ENCODE measurements at regions not wholly inside any gene's neighbourhood (a gene's known extent, or its start where the extent isn't known, plus 50 kb on each side); places are given as distances from the start of the nearest gene placed in this dataset.
"Not testable (repeated sequence)": the region's sequence is repeated elsewhere in the genome, so short reads cannot be mapped to it uniquely, and the experiment has no call there.

DNA sequence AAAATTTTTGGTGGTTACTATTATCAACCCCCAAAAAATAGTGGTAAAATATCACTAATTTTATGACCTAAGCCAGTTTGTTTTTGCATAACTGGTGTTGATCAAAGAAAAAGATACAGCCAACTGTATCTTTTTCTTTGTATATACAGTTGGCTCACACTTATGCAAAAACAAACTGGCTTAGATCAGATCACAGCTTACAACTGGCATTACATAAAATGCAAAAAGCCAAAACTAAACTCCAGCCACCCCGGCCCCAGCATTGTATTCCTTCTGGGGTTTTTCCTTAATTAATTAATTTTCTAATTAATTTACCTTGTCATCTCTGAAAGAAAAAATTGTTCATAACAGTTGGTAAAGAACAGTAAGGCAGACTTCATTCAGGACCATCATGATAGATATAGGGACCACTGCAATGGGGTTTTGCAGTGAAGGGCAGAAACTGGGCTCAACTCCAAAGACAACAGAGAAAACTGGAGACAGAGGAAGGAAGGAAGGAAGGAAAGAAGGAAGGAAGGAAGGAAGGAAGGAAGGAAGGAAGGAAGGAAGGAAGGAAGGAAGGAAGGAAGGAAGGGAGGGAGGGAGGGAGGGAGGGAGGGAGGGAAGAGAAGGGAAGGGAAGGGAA lies 202.1 kb downstream of the HNRNPD start:
- DNase-seq, result no peak

GRCh38 chr4:82149750-82150149 lies 224.0 kb downstream of the HNRNPD start:
- no peak for DNase-seq

DNA sequence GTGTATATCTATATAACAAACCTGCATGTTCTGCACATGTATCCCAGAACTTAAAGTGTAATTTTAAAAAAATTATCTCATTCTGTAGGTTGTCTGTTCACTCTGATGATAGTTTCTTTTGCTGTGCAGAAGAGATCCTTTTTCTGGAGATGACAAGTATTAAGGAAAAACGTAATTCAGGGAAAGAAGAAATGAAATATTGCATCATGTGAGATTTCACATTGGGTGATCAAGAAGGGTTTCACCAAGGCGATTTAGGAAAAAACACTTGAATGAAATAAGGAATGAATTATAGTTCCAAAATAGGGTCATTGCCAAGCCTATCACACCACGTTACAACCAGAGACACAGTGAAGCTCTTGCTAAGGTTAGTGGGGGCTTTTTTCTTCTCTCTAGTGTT lies 227.9 kb downstream of the HNRNPD start:
- DNase-seq, result no peak

GRCh38 chr4:82140422-82140821 lies 233.4 kb downstream of the HNRNPD start:
- no peak for DNase-seq

- DNase-seq, result no peak
Measured at GRCh38 chr4:82139287-82139686, 234.5 kb downstream of the HNRNPD start.

DNA sequence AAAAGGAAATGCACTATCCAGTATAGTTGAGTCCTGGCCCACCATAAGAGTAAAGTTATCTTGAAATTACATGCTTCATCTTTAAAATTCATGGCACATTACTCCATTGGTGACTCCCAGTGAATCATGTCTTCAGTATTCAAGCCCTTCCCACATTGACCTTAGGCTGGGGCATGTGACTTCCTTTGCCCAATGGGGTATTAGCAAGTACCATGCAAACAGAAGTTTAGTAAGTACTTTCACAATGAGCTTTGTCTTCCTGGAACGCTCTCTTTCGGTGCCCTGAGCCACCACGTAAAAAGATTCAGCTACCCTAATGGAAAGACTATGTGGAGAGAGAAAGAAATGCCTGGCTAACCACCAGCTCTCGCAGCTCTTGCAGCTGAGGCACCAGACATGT lies 235.4 kb downstream of the HNRNPD start:
- DNase-seq, result no peak

DNA sequence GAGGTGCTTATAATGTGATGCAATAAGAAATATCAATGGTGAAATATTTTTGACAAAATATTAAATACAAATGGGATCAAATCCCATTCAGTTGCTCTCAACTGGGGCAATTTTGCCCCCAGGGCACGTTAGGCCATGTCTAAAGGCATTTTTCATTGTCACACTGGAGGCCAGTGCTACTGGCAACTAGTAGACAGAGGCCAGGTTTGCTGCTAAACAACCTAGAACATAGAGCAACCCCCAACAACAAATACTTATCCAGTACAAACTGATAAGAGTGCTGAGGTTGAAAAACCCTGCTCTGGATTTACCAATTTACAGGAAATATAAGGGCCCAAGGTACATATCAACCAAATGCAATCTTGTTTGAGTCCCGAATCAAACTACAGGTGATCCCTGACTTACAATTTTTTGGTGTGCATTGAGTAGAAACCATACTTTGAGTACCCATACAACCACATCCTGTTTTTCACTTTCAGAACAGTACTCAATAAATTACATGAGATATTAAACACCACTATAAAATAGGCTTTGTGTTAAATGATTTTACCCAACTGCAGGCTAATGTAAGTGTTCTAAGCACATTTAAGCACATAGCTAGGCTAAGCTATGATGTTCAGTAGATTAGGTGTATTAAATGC lies 237.5 kb downstream of the HNRNPD start:
- no peak for DNase-seq

- no peak for DNase-seq
Measured at GRCh38 chr4:82128355-82128754, 245.4 kb downstream of the HNRNPD start.

DNA sequence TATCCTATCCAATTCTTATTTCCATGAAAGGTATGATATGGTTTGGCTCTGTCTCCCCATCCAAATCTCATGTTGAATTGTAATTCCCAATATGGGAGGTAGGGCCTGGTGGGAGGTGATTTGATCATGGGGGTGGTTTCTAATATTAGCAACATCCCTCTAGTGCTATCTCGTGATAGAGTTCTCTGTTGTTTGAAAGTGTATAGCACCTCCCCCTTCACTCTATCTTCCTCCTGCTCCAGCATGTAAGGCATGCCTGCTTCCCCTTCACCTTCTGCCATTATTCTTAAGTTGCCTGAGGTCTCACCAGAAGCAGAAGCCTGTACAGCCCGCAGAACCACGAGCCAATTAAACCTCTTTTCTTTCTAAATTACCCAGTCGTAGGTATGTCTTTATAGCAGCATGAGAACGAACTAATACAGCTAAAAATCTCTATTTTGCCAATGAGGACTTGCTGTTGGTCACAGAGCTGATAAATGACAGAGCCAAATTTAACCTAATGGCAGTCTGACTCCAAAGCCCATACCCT lies 247.2 kb downstream of the HNRNPD start:
- no peak for DNase-seq

GRCh38 chr4:82125787-82126297 lies 247.9 kb downstream of the HNRNPD start:
- no peak for DNase-seq

DNA sequence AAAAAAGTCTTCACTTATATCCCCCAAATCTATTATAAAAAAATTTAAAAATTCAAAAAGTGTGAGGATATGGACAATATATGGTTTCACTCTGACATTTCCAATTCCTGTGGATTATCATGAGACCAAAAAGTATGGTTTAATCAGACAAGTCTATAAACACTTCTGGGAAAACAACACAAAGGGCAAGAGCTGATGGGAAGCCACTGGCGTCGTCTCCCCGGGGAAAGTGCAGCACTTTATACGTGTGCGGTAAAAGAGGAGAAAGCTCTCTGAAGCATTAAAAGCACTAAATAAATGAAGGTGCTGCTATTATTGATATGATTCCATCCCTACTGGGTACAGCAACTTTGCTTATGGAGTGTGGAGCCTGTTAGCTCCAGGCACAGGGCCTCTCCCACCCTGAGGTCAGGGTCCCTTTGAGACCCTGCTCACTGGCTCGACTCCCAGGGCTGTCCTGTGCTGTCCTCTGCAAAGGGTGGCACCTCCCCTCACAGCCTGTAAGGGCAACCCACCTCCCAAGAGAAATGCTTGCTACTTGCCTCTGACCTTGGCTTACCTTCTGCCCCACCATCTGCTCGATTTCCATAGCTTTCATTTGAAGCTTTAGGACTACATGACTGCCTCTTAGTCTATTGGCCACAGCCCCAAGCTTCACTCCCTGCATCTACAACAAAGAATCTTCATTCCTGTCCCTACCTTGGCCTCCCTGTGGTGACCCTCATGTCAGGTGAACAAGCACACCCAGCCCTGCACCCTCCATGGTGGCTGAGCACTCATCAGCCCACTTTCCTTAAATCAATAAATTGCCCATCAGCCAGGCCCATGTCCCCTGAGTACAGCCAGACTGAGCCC lies 248.6 kb downstream of the HNRNPD start:
- peak in 1 of 2 experiments; percentile 9 for DNase-seq

DNA sequence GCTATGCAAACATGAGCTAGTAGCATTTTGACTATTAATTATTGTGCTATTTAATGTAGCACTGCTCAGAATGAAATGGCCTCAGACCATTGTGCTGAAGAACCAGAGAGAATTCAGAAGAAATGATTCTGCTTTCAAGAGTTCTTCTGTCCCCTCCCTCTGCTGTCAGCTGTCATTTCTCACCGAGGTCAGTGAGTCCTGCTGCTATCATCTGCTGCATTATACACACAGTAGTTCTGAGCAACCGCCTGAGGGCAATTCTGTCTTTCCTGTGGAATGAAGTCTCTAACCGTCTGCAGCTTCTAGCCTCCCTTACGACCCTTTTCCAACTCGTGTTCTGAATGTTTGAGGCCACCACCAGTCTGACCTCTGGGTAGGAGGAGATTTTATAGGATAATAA lies 249.4 kb downstream of the HNRNPD start:
- DNase-seq, result no peak

- DNase-seq, result no peak
Measured at GRCh38 chr4:82123934-82124333, 249.9 kb downstream of the HNRNPD start.

GRCh38 chr4:82115183-82115582 lies 258.6 kb downstream of the HNRNPD start:
- not testable (repeated sequence) for DNase-seq

DNA sequence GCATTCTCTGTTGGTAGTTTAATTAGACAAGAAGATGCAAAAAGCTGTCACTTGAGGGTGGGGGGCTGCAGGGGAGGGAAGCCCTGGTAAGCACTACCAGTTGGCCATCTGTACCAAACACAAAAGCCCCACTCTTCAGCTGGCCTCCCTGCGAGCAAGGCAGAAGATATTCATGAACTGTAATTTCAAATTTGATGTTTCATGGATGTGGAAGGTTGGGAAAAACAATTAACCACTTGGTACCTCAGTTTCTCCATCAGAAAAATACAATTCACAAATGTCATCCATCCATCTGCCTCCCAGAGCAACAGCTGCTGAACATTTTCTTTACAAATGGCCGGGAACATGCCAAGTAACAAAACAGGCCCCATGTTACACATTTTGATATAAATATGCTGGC lies 265.3 kb downstream of the HNRNPD start:
- no peak for DNase-seq

DNA sequence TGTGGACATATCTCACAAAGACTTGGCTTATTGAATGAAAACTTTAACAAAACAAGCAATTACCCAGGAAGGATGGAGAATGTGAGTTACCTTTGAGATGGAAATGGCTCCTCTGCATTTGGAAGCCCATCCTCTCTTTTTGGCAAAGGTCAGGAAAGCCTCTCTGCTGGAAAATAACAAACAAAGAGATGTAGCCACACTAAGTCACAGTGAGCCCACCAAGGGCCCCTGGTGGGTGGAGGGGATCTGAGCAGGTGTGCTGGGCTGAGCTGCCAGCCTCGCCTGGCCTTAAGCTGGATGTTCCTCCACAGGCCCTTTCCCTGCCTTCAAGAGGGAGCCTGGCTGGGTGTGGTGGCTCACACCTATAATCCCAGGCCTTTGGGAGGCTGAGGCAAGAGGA lies 269.2 kb downstream of the HNRNPD start:
- DNase-seq, result no peak

- no peak for DNase-seq
Measured at GRCh38 chr4:82099928-82100579, 273.7 kb downstream of the HNRNPD start.

- no peak for DNase-seq
Measured at GRCh38 chr4:82097504-82097903, 276.3 kb downstream of the HNRNPD start.

DNA sequence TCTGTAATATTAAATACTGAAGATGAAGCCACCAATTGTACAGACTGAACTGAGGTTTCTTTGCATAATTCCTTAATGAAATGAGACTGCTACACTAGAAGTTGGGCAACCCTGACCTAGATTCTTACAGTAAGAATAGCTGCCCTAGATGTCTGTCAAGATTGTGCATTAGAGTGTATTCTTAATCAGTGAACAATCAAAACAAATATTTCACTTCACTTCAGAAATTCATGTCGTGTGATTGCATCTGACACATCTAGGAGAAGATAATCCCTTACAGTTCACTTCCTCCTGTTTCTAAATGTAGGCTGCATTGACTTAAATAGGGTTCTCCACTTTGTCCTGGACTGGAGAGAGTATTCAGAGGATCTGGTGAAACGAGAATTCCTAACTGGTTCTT lies 283.1 kb downstream of the HNRNPD start:
- DNase-seq, result no peak

DNA sequence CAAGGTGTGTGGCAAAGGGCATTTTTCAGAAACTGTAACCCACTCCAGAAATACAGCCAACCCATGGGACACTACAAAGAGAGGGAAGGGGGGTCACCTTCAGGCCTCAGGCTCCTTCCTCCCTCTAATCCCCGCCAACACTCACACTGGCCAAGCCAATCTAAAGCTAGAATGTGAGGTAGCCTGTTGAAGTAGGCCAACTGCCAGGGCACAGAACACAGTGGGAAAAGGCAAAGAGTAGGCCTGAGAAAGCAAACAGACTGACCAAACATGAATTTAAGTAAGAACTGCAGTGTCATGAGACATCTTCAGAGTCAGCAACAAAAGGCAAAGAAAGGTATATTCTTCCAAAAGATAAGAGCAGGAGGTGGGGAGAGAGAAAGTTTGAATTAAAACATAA lies 289.0 kb downstream of the HNRNPD start:
- no peak for DNase-seq

- DNase-seq, result not testable (repeated sequence)
Measured at GRCh38 chr4:82077471-82077995, 296.3 kb downstream of the HNRNPD start.

DNA sequence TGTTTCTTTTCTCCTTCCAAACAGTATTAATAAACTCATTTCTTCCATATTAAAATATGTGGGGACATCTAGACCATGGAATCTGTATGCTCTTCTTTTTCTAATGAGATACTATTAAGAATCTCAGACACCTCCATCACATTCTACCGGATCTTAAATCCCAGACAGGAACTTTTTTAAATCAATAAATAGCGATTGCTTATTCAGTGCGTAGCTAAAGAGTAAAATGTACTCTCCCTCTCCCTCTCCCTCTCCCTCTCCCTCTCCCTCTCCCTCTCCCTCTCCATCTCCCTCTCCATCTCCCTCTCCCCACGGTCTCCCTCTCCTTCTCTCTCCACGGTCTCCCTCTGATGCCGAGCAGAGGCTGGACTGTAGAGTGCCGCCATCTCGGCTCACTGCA lies 297.0 kb downstream of the HNRNPD start:
- DNase-seq, result no peak

- no peak for DNase-seq
Measured at GRCh38 chr4:82076359-82076758, 297.4 kb downstream of the HNRNPD start.

All from NCI-H446 (cell line).